ENCODE measurements at regions not wholly inside any gene's neighbourhood (a gene's known extent, or its start where the extent isn't known, plus 50 kb on each side); places are given as distances from the start of the nearest gene placed in this dataset.

GRCh38 chr21:36624105-36624504 is 74.8 kb upstream of the SIM2 start:
- no peak overlapping the region for H3K4me2 ChIP-seq (replicated peaks; ENCODE audit: extremely low read depth, low read length, poor library complexity, severe bottlenecking)
- no peak overlapping the region for H3K4me3 ChIP-seq (replicated peaks in 1 of 3; ENCODE audit: low read depth in 2 of 3, low read length in 3 of 3)
- DNase-seq: no peak
- no peak overlapping the region for H2AFZ ChIP-seq (ENCODE audit: insufficient read depth, low read depth, low read length, poor library complexity, severe bottlenecking)
- 96% methylated on average over 4 of the region's 4 CpGs for WGBS (ENCODE audit: insufficient coverage)
- H4K20me1 ChIP-seq (ENCODE audit: insufficient read depth, low read length): no peaks in the 10 kb centered on the region
- H3K36me3 Mint-ChIP-seq: no peaks in the 10 kb centered on the region
- no peak overlapping the region for H3K27ac Mint-ChIP-seq
- no peak overlapping the region for H3K4me3 Mint-ChIP-seq
- no peak overlapping the region for H3K9ac ChIP-seq (ENCODE audit: insufficient read depth, low read length, poor library complexity, severe bottlenecking)
- H3K4me1 ChIP-seq (ENCODE audit: control insufficient read depth in 1 of 2, insufficient read depth in 2 of 2, low read length in 2 of 2): no peaks in the 10 kb centered on the region
- intact Hi-C loops (cut with micrococcal nuclease): no loop called here
- TF ChIP-seq CTCF (IDR thresholded peaks at IDR 0.05): no peak
- H3K27ac ChIP-seq (ENCODE audit: low read depth in 1 of 2, low read length in 2 of 2): no peak overlapping the region
- H3K9me3 ChIP-seq (replicated peaks in 1 of 2; ENCODE audit: control insufficient read depth in 1 of 2, insufficient read depth in 1 of 2, low read length in 2 of 2): peaks cover 10% of the 10 kb centered on the region in 2 donors
- H3K4me1 Mint-ChIP-seq: no peaks in the 10 kb centered on the region
- H3K27me3 Mint-ChIP-seq (ENCODE audit: low read depth in 3 of 3): peaks cover 0 to 5% (median 2%) of the 10 kb centered on the region in 3 donors
- no peaks in the 10 kb centered on the region for H3K27me3 ChIP-seq (ENCODE audit: control insufficient read depth in 2 of 2, insufficient read depth in 2 of 2, low read length in 2 of 2)
- H3K9me3 Mint-ChIP-seq: peaks cover 5 to 34% (median 17%) of the 10 kb centered on the region in 7 donors
- no peaks in the 10 kb centered on the region for H3K79me2 ChIP-seq (ENCODE audit: insufficient read depth, low read length)
- no peaks in the 10 kb centered on the region for H3K36me3 ChIP-seq (replicated peaks in 1 of 2; ENCODE audit: control insufficient read depth in 1 of 2, insufficient read depth in 2 of 2, low read length in 2 of 2)

DNA sequence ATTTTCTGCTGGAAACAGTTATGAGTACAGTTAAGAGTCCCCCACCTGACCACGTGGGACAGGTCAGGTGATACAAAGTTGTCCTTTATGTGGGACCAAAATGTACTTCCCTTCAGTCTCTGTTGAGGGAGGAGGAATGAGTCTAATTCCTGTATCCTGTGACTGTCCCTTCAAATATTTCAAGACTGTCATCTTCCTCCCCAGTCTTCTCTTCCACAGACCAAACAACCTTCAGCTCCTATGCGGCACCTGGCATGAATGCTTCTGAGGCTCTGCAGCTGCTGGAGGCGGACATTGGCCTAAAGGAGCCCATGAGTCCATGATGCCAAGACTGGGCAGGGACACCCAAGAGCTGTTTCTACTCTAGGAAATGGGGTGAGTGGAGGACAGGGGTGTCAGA is 72.1 kb upstream of the SIM2 start:
- H3K4me3 ChIP-seq (replicated peaks in 1 of 3; ENCODE audit: low read depth in 2 of 3, low read length in 3 of 3): no peak overlapping the region
- TF ChIP-seq CTCF (IDR thresholded peaks at IDR 0.05): no peak
- H3K79me2 ChIP-seq (ENCODE audit: insufficient read depth, low read length): no peaks in the 10 kb centered on the region
- H4K20me1 ChIP-seq (ENCODE audit: insufficient read depth, low read length): no peaks in the 10 kb centered on the region
- no peak for DNase-seq
- H3K9me3 ChIP-seq (replicated peaks in 1 of 2; ENCODE audit: control insufficient read depth in 1 of 2, insufficient read depth in 1 of 2, low read length in 2 of 2): peaks cover 10% of the 10 kb centered on the region in 2 donors
- H3K27me3 ChIP-seq (ENCODE audit: control insufficient read depth in 2 of 2, insufficient read depth in 2 of 2, low read length in 2 of 2): no peaks in the 10 kb centered on the region
- H3K4me1 ChIP-seq (ENCODE audit: control insufficient read depth in 1 of 2, insufficient read depth in 2 of 2, low read length in 2 of 2): no peaks in the 10 kb centered on the region
- H3K9ac ChIP-seq (ENCODE audit: insufficient read depth, low read length, poor library complexity, severe bottlenecking): no peak overlapping the region
- Mint-ChIP-seq H3K27me3 (ENCODE audit: low read depth in 3 of 3) (peaks cover 2 to 6% (median 6%) of the 10 kb centered on the region in 3 donors), H3K36me3 (no peaks in the 10 kb centered on the region), H3K9me3 (peaks cover 0 to 17% (median 5%) of the 10 kb centered on the region in 7 donors), H3K4me3 (no peak overlapping the region), H3K4me1 (no peaks in the 10 kb centered on the region), H3K27ac (no peak overlapping the region)
- no peak overlapping the region for H3K4me2 ChIP-seq (replicated peaks; ENCODE audit: extremely low read depth, low read length, poor library complexity, severe bottlenecking)
- 100% methylated on average over 1 of the region's 3 CpGs for WGBS (ENCODE audit: insufficient coverage)
- intact Hi-C loops (cut with micrococcal nuclease): no loop called here
- H3K27ac ChIP-seq (ENCODE audit: low read depth in 1 of 2, low read length in 2 of 2): no peak overlapping the region
- H2AFZ ChIP-seq (ENCODE audit: insufficient read depth, low read depth, low read length, poor library complexity, severe bottlenecking): no peak overlapping the region
- H3K36me3 ChIP-seq (replicated peaks in 1 of 2; ENCODE audit: control insufficient read depth in 1 of 2, insufficient read depth in 2 of 2, low read length in 2 of 2): no peaks in the 10 kb centered on the region

Data from CD14-positive monocyte (primary cell).